NCI-H82 treated with DMSO at 0.1 percent for 48 hours (cell line): ENCODE measurements at regions not wholly inside any gene's neighbourhood (a gene's known extent, or its start where the extent isn't known, plus 50 kb on each side); places are given as distances from the start of the nearest gene placed in this dataset.
A peak's percentile ranks its signal among the peaks of the same experiment; 100 is the strongest.
"Not testable (repeated sequence)": the region's sequence is repeated elsewhere in the genome, so short reads cannot be mapped to it uniquely, and the experiment has no call there.

Experiments
- DNase-seq: peaks from one replicate; lab custom pipeline; 2025; ENCODE audit not compliant: unreplicated experiment; lab: John Stamatoyannopoulos, UW

GRCh38 chrX:65451663-65452062, 82.9 kb downstream of the LAS1L start:
- DNase-seq: peak; percentile 24

DNA sequence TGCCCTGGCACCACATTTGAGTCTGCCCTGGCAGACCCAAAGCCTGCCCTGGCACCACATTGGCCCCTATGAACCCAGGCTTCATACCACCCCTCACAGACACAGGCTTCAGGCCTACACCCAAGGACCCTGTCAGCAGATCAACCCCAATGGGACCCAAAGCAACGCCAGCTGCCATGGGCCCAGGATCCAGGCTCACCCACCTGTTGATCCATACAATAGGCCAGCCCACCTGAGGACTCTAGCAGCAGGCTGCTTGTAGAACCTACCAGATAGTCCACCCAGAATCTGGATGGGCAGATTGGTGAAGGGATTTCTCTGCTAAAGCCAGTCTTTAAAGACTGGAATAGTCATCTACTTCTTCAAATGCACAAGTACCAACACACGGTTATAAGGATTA, 114.4 kb downstream of the LAS1L start:
- DNase-seq: no peak

- DNase-seq: not testable (repeated sequence)
Observed at GRCh38 chrX:65407662-65408061, 126.9 kb downstream of the LAS1L start.

DNA sequence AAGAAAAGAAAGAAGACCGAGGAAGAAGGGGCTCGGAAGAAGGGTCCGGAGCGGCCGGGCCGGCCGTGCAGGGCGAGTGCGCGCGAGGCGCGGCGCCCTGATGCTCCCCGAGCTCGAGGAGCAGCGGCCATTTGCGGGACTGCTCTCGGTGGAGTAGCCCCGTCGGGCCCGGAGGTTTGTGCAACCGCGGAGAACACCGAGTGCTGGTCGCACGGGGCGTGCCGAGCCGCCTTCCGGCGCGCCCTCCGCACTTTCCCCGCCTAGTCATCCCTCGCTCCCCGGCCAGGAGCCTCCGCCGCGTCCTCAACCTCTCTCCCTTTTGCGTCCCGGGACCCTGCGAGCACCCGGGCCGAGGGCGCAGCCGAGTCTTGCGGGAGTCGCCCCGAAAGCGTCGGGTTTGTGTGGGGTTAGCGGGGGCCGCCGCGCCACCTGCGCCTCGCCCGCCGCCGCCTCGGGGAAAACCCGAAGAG, 127.4 kb downstream of the LAS1L start:
- no peak for DNase-seq

GRCh38 chrX:65406532-65406931, 128.1 kb downstream of the LAS1L start:
- DNase-seq: no peak

- no peak for DNase-seq
Observed at GRCh38 chrX:65392284-65392683, 142.3 kb downstream of the LAS1L start.

GRCh38 chrX:65389120-65389519, 145.5 kb downstream of the LAS1L start:
- DNase-seq: not testable (repeated sequence)
